K562 (cell line): ENCODE measurements at regions not wholly inside any gene's neighbourhood (a gene's known extent, or its start where the extent isn't known, plus 50 kb on each side); places are given as distances from the start of the nearest gene placed in this dataset.

Source experiments
- ATAC-seq: fragments of 200-7000 bp; cut with Tn5 transposase; 3 replicates; pipeline ENCODE4 v1.9.1; 2020; ENCODE audit warnings: moderate library complexity
- BruUV-seq: library from RNA; stranded (reverse); fragments of 400-500 nt; replicated peaks from 2 replicates; lab custom pipeline; 2021; lab: Mats Ljungman, UMichigan
- CTCF ChIA-PET: fragments of 300-600 bp; formaldehyde crosslinking; extraction: SDS; loops from one replicate; lab custom pipeline; 2021; ENCODE audit warnings: low intra/inter-chr PET ratio; lab: Yijun Ruan, JAX
- POLR2A ChIA-PET: fragments of 300-600, 350-650 bp; sonication (Branson Sonifier 250); formaldehyde crosslinking; extraction: SDS; loops from one replicate; lab custom pipeline; 2021; ENCODE audit warnings: antibody characterized with exemption, inconsistent platforms; lab: Yijun Ruan, JAX
- DNase-seq, 4 experiments: peaks; one replicate each; pipeline versions ENCODE4 v3.0.0 to v3.0.0-alpha.2; 2011 to 2018; ENCODE audit warnings: low spot score in 3 of 4, mixed read lengths in 3 of 4; ENCODE audit errors: extremely low read depth in 1 of 4
- FAIRE-seq: peaks from 2 replicates; lab custom pipeline; 2011; peaks lifted over from hg19 to GRCh38; lab: Jason Lieb, UNC
- H2AFZ ChIP-seq: 2 replicates; pipeline ENCODE4 v1.6.0; 2011; ENCODE audit warnings: low read depth, low read length, control low read depth, inconsistent platforms
- H3K27ac ChIP-seq: fragments of 200-600 bp; 3 replicates; pipeline ENCODE4 v1.8.0; 2011; ENCODE audit warnings: low read depth, mild to moderate bottlenecking, control low read depth, inconsistent platforms, low read length, moderate library complexity, mixed read lengths; ENCODE audit errors: extremely low read depth
- H3K27me3 ChIP-seq, 2 experiments: fragments of 300-600 bp in 1 of 2; 2 replicates in 1 of 2; 3 replicates in 1 of 2; pipeline versions ENCODE4 v1.6.0 to v1.8.0; 2011; ENCODE audit warnings: inconsistent platforms in 2 of 2, low read length in 2 of 2, mild to moderate bottlenecking in 1 of 2, mixed read lengths in 1 of 2, moderate library complexity in 1 of 2; ENCODE audit not compliant: control insufficient read depth in 2 of 2, insufficient read depth in 2 of 2
- H3K36me3 ChIP-seq: fragments of 300-600 bp; 3 replicates; pipeline ENCODE4 v1.8.0; 2011; ENCODE audit warnings: mild to moderate bottlenecking, low read length, inconsistent platforms; ENCODE audit not compliant: control insufficient read depth, insufficient read depth
- H3K4me1 ChIP-seq, 2 experiments: fragments of 200-600 bp in 1 of 2; replicated peaks in 1 of 2; 2 replicates in 1 of 2; 3 replicates in 1 of 2; pipeline versions ENCODE4 v1.5.1 to v1.8.0; 2011; ENCODE audit warnings: inconsistent platforms in 2 of 2, low read length in 2 of 2, mild to moderate bottlenecking in 1 of 2, mixed read lengths in 1 of 2, moderate library complexity in 1 of 2; ENCODE audit not compliant: control insufficient read depth in 2 of 2, insufficient read depth in 2 of 2
- H3K4me2 ChIP-seq: 2 replicates; pipeline ENCODE4 v1.6.1; 2011; ENCODE audit warnings: low read length, control low read depth, inconsistent platforms, mixed read lengths; ENCODE audit not compliant: insufficient read depth
- H3K4me3 ChIP-seq: fragments of 200-600 bp; sonication (generic), shearing (Covaris generic); 2 replicates; pipeline ENCODE4 v1.5.1; 2016; ENCODE audit warnings: control low read depth, inconsistent platforms
- H3K79me2 ChIP-seq: fragments of 200-600 bp; 3 replicates; pipeline ENCODE4 v1.8.0; 2011; ENCODE audit warnings: low read length, inconsistent platforms; ENCODE audit not compliant: control insufficient read depth, insufficient read depth
- H3K9ac ChIP-seq, 2 experiments: 2 replicates each; pipeline versions ENCODE4 v1.6.0 to v1.6.1; 2011; ENCODE audit warnings: low read depth in 2 of 2, low read length in 2 of 2, control low read depth in 1 of 2, inconsistent platforms in 1 of 2, mild to moderate bottlenecking in 1 of 2, mixed read lengths in 1 of 2; ENCODE audit not compliant: insufficient read depth in 1 of 2
- H3K9me1 ChIP-seq: one replicate; pipeline ENCODE4 v1.6.0; 2011; ENCODE audit warnings: inconsistent platforms, mild to moderate bottlenecking, low read length, moderate library complexity; ENCODE audit not compliant: control insufficient read depth, insufficient read depth
- H3K9me3 ChIP-seq: replicated peaks from 2 replicates; pipeline ENCODE4 v1.5.1; 2011; ENCODE audit warnings: low read depth, low read length, inconsistent platforms; ENCODE audit not compliant: control insufficient read depth, insufficient read depth
- H4K20me1 ChIP-seq: replicated peaks from 2 replicates; pipeline ENCODE4 v1.6.1; 2011; ENCODE audit warnings: low read length, inconsistent platforms, mixed read lengths; ENCODE audit not compliant: control insufficient read depth, insufficient read depth
- ESRRA ChIP-seq: fragments of 450-650 bp; IDR thresholded peaks from 2 replicates; pipeline ENCODE4 v1.6.1; 2014; ENCODE audit warnings: low read depth, mild to moderate bottlenecking, moderate library complexity, borderline replicate concordance
- NR2C1 ChIP-seq, 2 experiments: fragments of 450-650 bp; IDR thresholded peaks; 2 replicates each; pipeline ENCODE4 v1.6.1; 2017; ENCODE audit warnings: mild to moderate bottlenecking in 2 of 2, antibody characterized with exemption in 1 of 2, inconsistent platforms in 1 of 2, missing compliant biosample characterization in 1 of 2, missing genetic modification characterization in 1 of 2
- RAD21 ChIP-seq, 2 experiments: fragments of 250-450 bp in 1 of 2; fragments of 450-650 bp in 1 of 2; sonication (Bioruptor Pico) in 1 of 2; formaldehyde crosslinking in 1 of 2; IDR thresholded peaks in 1 of 2; conservative IDR thresholded peaks in 1 of 2; 2 replicates each; pipeline versions ENCODE4 v1.4.0 to v1.8.0; 2020 to 2022; ENCODE audit warnings: mild to moderate bottlenecking in 2 of 2, moderate library complexity in 1 of 2
- WGBS: fragments of 100-300 bp; shearing (Covaris generic); methylation state at CpG from one replicate; pipeline ENCODE4 v1.1.6; 2016; ENCODE audit warnings: low coverage, mixed read lengths; ENCODE audit not compliant: insufficient coverage; ENCODE audit errors: missing lambda C conversion rate; 5-methylcytosine and 5-hydroxymethylcytosine counted together
- in situ Hi-C: fragments of 300-500 bp; cut with MboI; formaldehyde crosslinking; loops from 4 replicates; pipeline ENCODE4 v1.15.0; 2018; ENCODE audit warnings: inconsistent platforms, mixed read lengths
- intact Hi-C: fragments of 100-400 bp; cut with micrococcal nuclease; formaldehyde crosslinking; loops from 2 replicates; pipeline ENCODE4 v1.14.2; 2022
- TF ChIP-seq, protein P1 (sequence below): sonication (generic); formaldehyde crosslinking; IDR thresholded peaks from 2 replicates; pipeline ENCODE4 v1.8.0; 2022; ENCODE audit warnings: missing genetic modification reagents, mild to moderate bottlenecking, borderline replicate concordance
- TF ChIP-seq, protein P2 (sequence below), 2 experiments: fragments of 450-650 bp; formaldehyde crosslinking in 1 of 2; IDR thresholded peaks; 2 replicates each; pipeline versions ENCODE4 v1.4.0 to v1.6.1; 2014 to 2020; ENCODE audit warnings: mild to moderate bottlenecking in 2 of 2, borderline replicate concordance in 1 of 2, low read depth in 1 of 2
- TF ChIP-seq, protein P3 (sequence below), 3 experiments: IDR thresholded peaks in 2 of 3; conservative IDR thresholded peaks in 1 of 3; 2 replicates each; pipeline ENCODE4 v1.5.1; 2011 to 2012; ENCODE audit warnings: low read length in 3 of 3, mild to moderate bottlenecking in 3 of 3, control low read depth in 2 of 3, improper control_type of control experiment in 1 of 3, inconsistent platforms in 1 of 3, low read depth in 1 of 3, mixed read lengths in 1 of 3, moderate library complexity in 1 of 3; ENCODE audit not compliant: insufficient read depth in 2 of 3

DNA sequence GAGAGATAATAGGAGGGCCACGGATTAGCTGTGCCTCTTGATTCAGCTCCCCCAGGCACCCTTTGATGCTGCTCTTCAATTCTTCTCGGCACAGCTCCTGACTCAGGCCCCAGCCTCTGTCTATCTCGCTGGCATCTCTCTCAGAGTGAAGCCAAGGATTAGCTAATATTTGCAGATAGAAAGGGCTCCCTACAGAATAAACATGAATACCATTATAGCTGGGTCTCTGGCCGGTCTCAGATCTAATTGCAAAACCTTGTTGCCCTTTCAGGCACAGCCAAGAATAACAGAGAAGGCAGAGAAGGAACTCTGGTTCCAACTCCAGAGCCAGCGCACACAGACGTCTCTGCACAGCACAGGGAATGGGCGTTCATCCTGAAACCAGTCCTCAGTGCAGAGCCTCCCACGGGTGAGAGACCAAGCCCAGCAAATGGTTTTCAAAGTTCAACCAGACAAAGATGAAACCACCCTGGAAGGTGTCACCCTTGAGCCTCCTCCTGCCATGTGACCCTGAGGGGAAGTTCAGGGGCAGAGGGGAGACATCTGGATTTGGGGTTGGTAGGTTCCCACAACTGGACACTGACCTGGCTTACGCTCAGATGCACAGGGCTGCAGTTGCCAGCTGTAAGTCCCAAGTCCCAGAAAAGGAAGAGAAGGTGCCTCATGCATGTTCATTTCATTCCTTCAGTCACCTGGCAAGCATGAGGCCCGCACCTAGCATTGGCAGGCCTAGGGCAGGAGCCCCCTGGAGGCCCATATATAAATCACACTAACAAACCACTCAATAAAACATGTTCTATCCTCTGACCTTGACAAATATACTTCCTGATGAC, 394.0 kb downstream of the NPHP4 start:
- ChIA-PET POLR2A (interaction anchor here (0.6 kb wide), 1 partner anchor 17 kb away, joined by 3 read pairs; no protein-coding TSS in a partner anchor), CTCF (no interaction called here)
- Histone ChIP-seq H3K9me1 (no peaks in the 10 kb centered on the region), H4K20me1 (no peaks in the 10 kb centered on the region), H3K36me3 (no peaks in the 10 kb centered on the region), H2AFZ (no peak overlapping the region), H3K9ac (no peak overlapping the region), H3K79me2 (no peaks in the 10 kb centered on the region), H3K27me3 (peaks cover 0 to 25% of the 10 kb centered on the region in 2 experiments; a peak in 2 of 5 replicates), H3K9me3 (no peaks in the 10 kb centered on the region), H3K4me2 (no peak overlapping the region), H3K4me1 (no peaks in the 10 kb centered on the region), H3K27ac (no peak overlapping the region), H3K4me3 (no peak overlapping the region)
- DNase-seq (no peak), FAIRE-seq (peak; percentile 64), ATAC-seq (peak; percentile 77)
- intact Hi-C loops = loop anchor here (10.0 kb wide), 1 partner anchor 83 kb away; no protein-coding TSS in a partner anchor
- in situ Hi-C loops = no loop called here
- no TSS peak for BruUV-seq
- 0% methylated on average over 10 of the region's 10 CpGs for WGBS
- TF ChIP-seq, protein P1, sequence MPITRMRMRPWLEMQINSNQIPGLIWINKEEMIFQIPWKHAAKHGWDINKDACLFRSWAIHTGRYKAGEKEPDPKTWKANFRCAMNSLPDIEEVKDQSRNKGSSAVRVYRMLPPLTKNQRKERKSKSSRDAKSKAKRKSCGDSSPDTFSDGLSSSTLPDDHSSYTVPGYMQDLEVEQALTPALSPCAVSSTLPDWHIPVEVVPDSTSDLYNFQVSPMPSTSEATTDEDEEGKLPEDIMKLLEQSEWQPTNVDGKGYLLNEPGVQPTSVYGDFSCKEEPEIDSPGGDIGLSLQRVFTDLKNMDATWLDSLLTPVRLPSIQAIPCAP (CRISPR knock-in tag) = no peak
- TF ChIP-seq, protein P2, sequence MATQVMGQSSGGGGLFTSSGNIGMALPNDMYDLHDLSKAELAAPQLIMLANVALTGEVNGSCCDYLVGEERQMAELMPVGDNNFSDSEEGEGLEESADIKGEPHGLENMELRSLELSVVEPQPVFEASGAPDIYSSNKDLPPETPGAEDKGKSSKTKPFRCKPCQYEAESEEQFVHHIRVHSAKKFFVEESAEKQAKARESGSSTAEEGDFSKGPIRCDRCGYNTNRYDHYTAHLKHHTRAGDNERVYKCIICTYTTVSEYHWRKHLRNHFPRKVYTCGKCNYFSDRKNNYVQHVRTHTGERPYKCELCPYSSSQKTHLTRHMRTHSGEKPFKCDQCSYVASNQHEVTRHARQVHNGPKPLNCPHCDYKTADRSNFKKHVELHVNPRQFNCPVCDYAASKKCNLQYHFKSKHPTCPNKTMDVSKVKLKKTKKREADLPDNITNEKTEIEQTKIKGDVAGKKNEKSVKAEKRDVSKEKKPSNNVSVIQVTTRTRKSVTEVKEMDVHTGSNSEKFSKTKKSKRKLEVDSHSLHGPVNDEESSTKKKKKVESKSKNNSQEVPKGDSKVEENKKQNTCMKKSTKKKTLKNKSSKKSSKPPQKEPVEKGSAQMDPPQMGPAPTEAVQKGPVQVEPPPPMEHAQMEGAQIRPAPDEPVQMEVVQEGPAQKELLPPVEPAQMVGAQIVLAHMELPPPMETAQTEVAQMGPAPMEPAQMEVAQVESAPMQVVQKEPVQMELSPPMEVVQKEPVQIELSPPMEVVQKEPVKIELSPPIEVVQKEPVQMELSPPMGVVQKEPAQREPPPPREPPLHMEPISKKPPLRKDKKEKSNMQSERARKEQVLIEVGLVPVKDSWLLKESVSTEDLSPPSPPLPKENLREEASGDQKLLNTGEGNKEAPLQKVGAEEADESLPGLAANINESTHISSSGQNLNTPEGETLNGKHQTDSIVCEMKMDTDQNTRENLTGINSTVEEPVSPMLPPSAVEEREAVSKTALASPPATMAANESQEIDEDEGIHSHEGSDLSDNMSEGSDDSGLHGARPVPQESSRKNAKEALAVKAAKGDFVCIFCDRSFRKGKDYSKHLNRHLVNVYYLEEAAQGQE (IDR thresholded peaks at IDR 0.05; ENCODE audit: borderline replicate concordance) = no peak
- TF ChIP-seq, protein P2 (CRISPR knock-in tag; IDR thresholded peaks at IDR 0.05; ENCODE audit: low read depth) = no peak
- TF ChIP-seq RAD21 (CRISPR knock-in tag; conservative IDR thresholded peaks at IDR 0.05 in 1 of 2, IDR thresholded peaks at IDR 0.05 in 1 of 2) (peak in 1 of 2 experiments; percentile 12; a peak in 1 of 4 replicates), NR2C1 (IDR thresholded peaks at IDR 0.05) (no peak), NR2C1 (tag; IDR thresholded peaks at IDR 0.05) (no peak), ESRRA (0 out of 2 replicates have a peak, but pooled peaks have one; percentile 13)
- TF ChIP-seq, protein P3, sequence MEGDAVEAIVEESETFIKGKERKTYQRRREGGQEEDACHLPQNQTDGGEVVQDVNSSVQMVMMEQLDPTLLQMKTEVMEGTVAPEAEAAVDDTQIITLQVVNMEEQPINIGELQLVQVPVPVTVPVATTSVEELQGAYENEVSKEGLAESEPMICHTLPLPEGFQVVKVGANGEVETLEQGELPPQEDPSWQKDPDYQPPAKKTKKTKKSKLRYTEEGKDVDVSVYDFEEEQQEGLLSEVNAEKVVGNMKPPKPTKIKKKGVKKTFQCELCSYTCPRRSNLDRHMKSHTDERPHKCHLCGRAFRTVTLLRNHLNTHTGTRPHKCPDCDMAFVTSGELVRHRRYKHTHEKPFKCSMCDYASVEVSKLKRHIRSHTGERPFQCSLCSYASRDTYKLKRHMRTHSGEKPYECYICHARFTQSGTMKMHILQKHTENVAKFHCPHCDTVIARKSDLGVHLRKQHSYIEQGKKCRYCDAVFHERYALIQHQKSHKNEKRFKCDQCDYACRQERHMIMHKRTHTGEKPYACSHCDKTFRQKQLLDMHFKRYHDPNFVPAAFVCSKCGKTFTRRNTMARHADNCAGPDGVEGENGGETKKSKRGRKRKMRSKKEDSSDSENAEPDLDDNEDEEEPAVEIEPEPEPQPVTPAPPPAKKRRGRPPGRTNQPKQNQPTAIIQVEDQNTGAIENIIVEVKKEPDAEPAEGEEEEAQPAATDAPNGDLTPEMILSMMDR (IDR thresholded peaks at IDR 0.05 in 2 of 3, conservative IDR thresholded peaks at IDR 0.05 in 1 of 3; ENCODE audit: insufficient read depth in 2 of 3, low read depth in 1 of 3, low read length in 3 of 3) = peak; percentile 25 to 56 (median 36); a peak in 5 of 6 replicates
